IMR-90 (cell line): ENCODE measurements at regions not wholly inside any gene's neighbourhood (a gene's known extent, or its start where the extent isn't known, plus 50 kb on each side); places are given as distances from the start of the nearest gene placed in this dataset.

Experiments used
- ATAC-seq: fragments of 200-7000 bp; cut with Tn5 transposase; 2 replicates; pipeline ENCODE4 v1.9.1; 2020; ENCODE audit warnings: low read depth, mild to moderate bottlenecking, moderate library complexity
- BruUV-seq: library from RNA; stranded (reverse); fragments of 400-500 nt; replicated peaks from 2 replicates; lab custom pipeline; 2021; lab: Mats Ljungman, UMichigan
- CTCF ChIA-PET: fragments of 300-600 bp; formaldehyde crosslinking; extraction: SDS; loops from one replicate; lab custom pipeline; 2021; ENCODE audit warnings: antibody characterized with exemption; lab: Yijun Ruan, JAX
- POLR2A ChIA-PET: fragments of 300-600 bp; sonication (Branson Sonifier 250); formaldehyde crosslinking; loops from one replicate; lab custom pipeline; 2022; ENCODE audit warnings: antibody characterized with exemption; ENCODE audit not compliant: unreplicated experiment; lab: Charles Lee
- DNase-seq: peaks from one replicate; pipeline ENCODE4 v3.0.0; 2013
- H2AFZ ChIP-seq: replicated peaks from 2 replicates; pipeline ENCODE3; 2013; ENCODE audit warnings: low read length, mild to moderate bottlenecking; ENCODE audit not compliant: poor library complexity
- H2AK5ac ChIP-seq: 2 replicates; pipeline ENCODE4 v1.6.1; 2013; ENCODE audit warnings: low read depth, low read length, inconsistent platforms
- H2AK9ac ChIP-seq: replicated peaks from 2 replicates; pipeline ENCODE3; 2013; ENCODE audit warnings: mild to moderate bottlenecking, low read depth, low read length, moderate library complexity; ENCODE audit not compliant: poor library complexity
- H2BK120ac ChIP-seq: 2 replicates; pipeline ENCODE4 v1.6.1; 2013; ENCODE audit warnings: low read depth, low read length, inconsistent platforms
- H2BK15ac ChIP-seq: 3 replicates; pipeline ENCODE4 v1.6.1; 2013; ENCODE audit warnings: low read depth, low read length, inconsistent platforms
- H2BK20ac ChIP-seq: 2 replicates; pipeline ENCODE4 v1.6.1; 2013; ENCODE audit warnings: low read depth, mild to moderate bottlenecking, inconsistent platforms, low read length, moderate library complexity
- H2BK5ac ChIP-seq: 2 replicates; pipeline ENCODE4 v1.6.1; 2013; ENCODE audit warnings: mild to moderate bottlenecking, low read depth, low read length, inconsistent platforms; ENCODE audit not compliant: poor library complexity, severe bottlenecking
- H3K14ac ChIP-seq: replicated peaks from 2 replicates; pipeline ENCODE4 v1.6.1; 2013; ENCODE audit warnings: low read depth, low read length, inconsistent platforms
- H3K18ac ChIP-seq: 2 replicates; pipeline ENCODE4 v1.6.1; 2013; ENCODE audit warnings: low read depth, low read length, control low read depth
- H3K23ac ChIP-seq: 2 replicates; pipeline ENCODE4 v1.6.1; 2013; ENCODE audit warnings: low read depth, low read length, inconsistent platforms
- H3K27ac ChIP-seq: 2 replicates; pipeline ENCODE4 v1.5.1; 2013; ENCODE audit warnings: mild to moderate bottlenecking, control low read depth, low read length; ENCODE audit not compliant: insufficient read depth
- H3K27me3 ChIP-seq: 2 replicates; pipeline ENCODE4 v1.6.1; 2013; ENCODE audit warnings: low read length; ENCODE audit not compliant: control insufficient read depth, insufficient read depth
- H3K36me3 ChIP-seq: 2 replicates; pipeline ENCODE4 v1.6.1; 2013; ENCODE audit warnings: low read length, mixed read lengths; ENCODE audit not compliant: control insufficient read depth, insufficient read depth
- H3K4ac ChIP-seq: 2 replicates; pipeline ENCODE4 v1.6.1; 2013; ENCODE audit warnings: low read depth, low read length, inconsistent platforms
- H3K4me1 ChIP-seq: 2 replicates; pipeline ENCODE4 v1.6.1; 2013; ENCODE audit warnings: low read length, mixed read lengths; ENCODE audit not compliant: control insufficient read depth, insufficient read depth
- H3K4me2 ChIP-seq: 2 replicates; pipeline ENCODE4 v1.6.1; 2013; ENCODE audit warnings: low read depth, mild to moderate bottlenecking, control low read depth, low read length, moderate library complexity
- H3K4me3 ChIP-seq: 2 replicates; pipeline ENCODE4 v1.5.1; 2013; ENCODE audit warnings: low read depth, mild to moderate bottlenecking, control low read depth, low read length, moderate library complexity; ENCODE audit not compliant: insufficient read depth
- H3K56ac ChIP-seq: 2 replicates; pipeline ENCODE4 v1.6.1; 2013; ENCODE audit warnings: low read length, inconsistent platforms; ENCODE audit not compliant: insufficient read depth; ENCODE audit errors: extremely low read depth
- H3K79me1 ChIP-seq, 2 experiments: 2 replicates each; pipeline ENCODE4 v1.6.1; 2013; ENCODE audit warnings: low read length in 2 of 2, inconsistent platforms in 1 of 2, low read depth in 1 of 2
- H3K9ac ChIP-seq: 2 replicates; pipeline ENCODE4 v1.6.1; 2013; ENCODE audit warnings: low read depth, low read length, control low read depth
- H3K9me1 ChIP-seq: 2 replicates; pipeline ENCODE4 v1.6.1; 2013; ENCODE audit warnings: low read length, inconsistent platforms; ENCODE audit not compliant: insufficient read depth
- H3K9me3 ChIP-seq: 2 replicates; pipeline ENCODE4 v1.6.1; 2013; ENCODE audit warnings: low read length; ENCODE audit not compliant: control insufficient read depth, insufficient read depth
- H4K20me1 ChIP-seq: 2 replicates; pipeline ENCODE4 v1.6.1; 2013; ENCODE audit warnings: low read length, inconsistent platforms; ENCODE audit not compliant: insufficient read depth
- H4K5ac ChIP-seq: 2 replicates; pipeline ENCODE4 v1.6.1; 2013; ENCODE audit warnings: mild to moderate bottlenecking, low read depth, low read length, control low read depth
- H4K8ac ChIP-seq, 2 experiments: 2 replicates each; pipeline ENCODE4 v1.6.1; 2013; ENCODE audit warnings: low read depth in 2 of 2, low read length in 2 of 2, control low read depth in 1 of 2, inconsistent platforms in 1 of 2
- H4K91ac ChIP-seq: 2 replicates; pipeline ENCODE4 v1.6.1; 2013; ENCODE audit warnings: low read depth, low read length, inconsistent platforms; ENCODE audit not compliant: insufficient read depth
- CHD1 ChIP-seq: IDR thresholded peaks from 2 replicates; pipeline ENCODE4 v1.6.1; 2012; ENCODE audit warnings: low read depth, low read length, improper control_type of control experiment
- ELK1 ChIP-seq: fragments of 150-350 bp; IDR thresholded peaks from 2 replicates; pipeline ENCODE4 v1.6.1; 2016; ENCODE audit warnings: low read depth, mild to moderate bottlenecking, low read length, moderate library complexity, borderline replicate concordance
- FOS ChIP-seq: fragments of 150-350 bp; IDR thresholded peaks from 2 replicates; pipeline ENCODE4 v1.6.1; 2016; ENCODE audit warnings: low read depth, low read length
- MAZ ChIP-seq: IDR thresholded peaks from 2 replicates; pipeline ENCODE4 v1.6.1; 2012; ENCODE audit warnings: low read depth, mild to moderate bottlenecking, low read length, improper control_type of control experiment, moderate library complexity, borderline replicate concordance
- MXI1 ChIP-seq: IDR thresholded peaks from 2 replicates; pipeline ENCODE4 v1.6.1; 2012; ENCODE audit warnings: low read depth, mild to moderate bottlenecking, low read length, moderate library complexity, borderline replicate concordance
- POLR2A ChIP-seq: IDR thresholded peaks from 2 replicates; pipeline ENCODE4 v1.6.1; 2012; ENCODE audit warnings: mild to moderate bottlenecking, low read depth, low read length
- RAD21 ChIP-seq: IDR thresholded peaks from 2 replicates; pipeline ENCODE4 v1.6.1; 2012; ENCODE audit warnings: low read length, improper control_type of control experiment
- RCOR1 ChIP-seq: IDR thresholded peaks from 2 replicates; pipeline ENCODE4 v1.6.1; 2012; ENCODE audit warnings: mild to moderate bottlenecking, low read length, improper control_type of control experiment; ENCODE audit not compliant: insufficient replicate concordance
- RFX5 ChIP-seq: IDR thresholded peaks from 2 replicates; pipeline ENCODE4 v1.8.0; 2012; ENCODE audit warnings: low read depth, mild to moderate bottlenecking, low read length, moderate library complexity
- WGBS, 2 experiments: methylation state at CpG; one replicate each; pipeline versions ENCODE4 v1.1.5 to v1.1.7; 2013; ENCODE audit warnings: missing lambda C conversion rate in 2 of 2; ENCODE audit not compliant: insufficient read length in 1 of 2; ENCODE audit errors: extremely low coverage in 2 of 2; 5-methylcytosine and 5-hydroxymethylcytosine counted together
- dilution Hi-C: fragments of 300-500 bp; cut with HindIII; formaldehyde crosslinking; loops from one replicate; pipeline ENCODE4 v1.14.3; 2018; ENCODE audit warnings: low sequenced_read_pairs; ENCODE audit not compliant: unreplicated experiment
- in situ Hi-C: fragments of 300-500 bp; cut with MboI; formaldehyde crosslinking; loops from 3 replicates; pipeline ENCODE4 v1.14.3; 2019; ENCODE audit warnings: low sequenced_read_pairs, inconsistent platforms, mixed read lengths
- intact Hi-C: fragments of 100-400 bp; cut with micrococcal nuclease; formaldehyde crosslinking; loops from 2 replicates; pipeline ENCODE4 v1.10.0; 2022
- TF ChIP-seq, protein P1 (sequence below): fragments of 150-350 bp; IDR thresholded peaks from 2 replicates; pipeline ENCODE4 v1.6.1; 2017; ENCODE audit warnings: mild to moderate bottlenecking, antibody characterized with exemption, low read length, low read depth
- TF ChIP-seq, protein P2 (sequence below): conservative IDR thresholded peaks from 2 replicates; pipeline ENCODE4 v1.5.1; 2012; ENCODE audit warnings: mild to moderate bottlenecking, low read depth, low read length, improper control_type of control experiment

- no peak overlapping the region for H4K91ac ChIP-seq
- peak overlapping the region; percentile 53 for H2BK120ac ChIP-seq
- peak overlapping the region in 1 of 2 experiments; percentile 28; a peak in 2 of 4 replicates for H4K8ac ChIP-seq
- ATAC-seq (no peak), DNase-seq (no peak)
- WGBS, 2 experiments, result 100% methylated on average over 2 of the region's 4 CpGs; no CpG with 5 or more reads in 1 of the 2 experiments
- H3K4ac ChIP-seq, result peak overlapping the region; percentile 66
- H2BK15ac ChIP-seq, result peak overlapping the region; percentile 28; the same call in 2 of the 3 replicates
- POLR2A ChIA-PET, result no interaction called here
- H3K4me3 ChIP-seq, result no peak overlapping the region
- peak overlapping the region; percentile 29; the same call in 1 of the 2 replicates for H3K23ac ChIP-seq
- in situ Hi-C loops (no loop called here), dilution Hi-C loops (no loop called here), intact Hi-C loops (no loop called here)
- no peak overlapping the region for H3K27ac ChIP-seq
- H4K20me1 ChIP-seq, result no peaks in the 10 kb centered on the region
- H3K4me1 ChIP-seq, result peaks cover 11% of the 10 kb centered on the region
- peaks cover 17% of the 10 kb centered on the region for H3K9me1 ChIP-seq
- TF ChIP-seq MXI1 (no peak), CHD1 (no peak), ELK1 (no peak), POLR2A (no peak), RAD21 (no peak), RCOR1 (no peak), MAZ (no peak), FOS (no peak), RFX5 (no peak)
- TF ChIP-seq, protein P1, sequence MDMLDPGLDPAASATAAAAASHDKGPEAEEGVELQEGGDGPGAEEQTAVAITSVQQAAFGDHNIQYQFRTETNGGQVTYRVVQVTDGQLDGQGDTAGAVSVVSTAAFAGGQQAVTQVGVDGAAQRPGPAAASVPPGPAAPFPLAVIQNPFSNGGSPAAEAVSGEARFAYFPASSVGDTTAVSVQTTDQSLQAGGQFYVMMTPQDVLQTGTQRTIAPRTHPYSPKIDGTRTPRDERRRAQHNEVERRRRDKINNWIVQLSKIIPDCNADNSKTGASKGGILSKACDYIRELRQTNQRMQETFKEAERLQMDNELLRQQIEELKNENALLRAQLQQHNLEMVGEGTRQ, result no peak
- TF ChIP-seq, protein P2, sequence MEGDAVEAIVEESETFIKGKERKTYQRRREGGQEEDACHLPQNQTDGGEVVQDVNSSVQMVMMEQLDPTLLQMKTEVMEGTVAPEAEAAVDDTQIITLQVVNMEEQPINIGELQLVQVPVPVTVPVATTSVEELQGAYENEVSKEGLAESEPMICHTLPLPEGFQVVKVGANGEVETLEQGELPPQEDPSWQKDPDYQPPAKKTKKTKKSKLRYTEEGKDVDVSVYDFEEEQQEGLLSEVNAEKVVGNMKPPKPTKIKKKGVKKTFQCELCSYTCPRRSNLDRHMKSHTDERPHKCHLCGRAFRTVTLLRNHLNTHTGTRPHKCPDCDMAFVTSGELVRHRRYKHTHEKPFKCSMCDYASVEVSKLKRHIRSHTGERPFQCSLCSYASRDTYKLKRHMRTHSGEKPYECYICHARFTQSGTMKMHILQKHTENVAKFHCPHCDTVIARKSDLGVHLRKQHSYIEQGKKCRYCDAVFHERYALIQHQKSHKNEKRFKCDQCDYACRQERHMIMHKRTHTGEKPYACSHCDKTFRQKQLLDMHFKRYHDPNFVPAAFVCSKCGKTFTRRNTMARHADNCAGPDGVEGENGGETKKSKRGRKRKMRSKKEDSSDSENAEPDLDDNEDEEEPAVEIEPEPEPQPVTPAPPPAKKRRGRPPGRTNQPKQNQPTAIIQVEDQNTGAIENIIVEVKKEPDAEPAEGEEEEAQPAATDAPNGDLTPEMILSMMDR, result no peak
- H3K18ac ChIP-seq, result peak overlapping the region; percentile 30
- H2BK5ac ChIP-seq, result no peak overlapping the region
- H3K56ac ChIP-seq, result no peak overlapping the region
- CTCF ChIA-PET, result interaction anchor here (0.6 kb wide), 1 partner anchor 236 kb away, joined by 3 read pairs; no protein-coding TSS in a partner anchor
- H3K27me3 ChIP-seq, result no peaks in the 10 kb centered on the region
- H2AK9ac ChIP-seq, result peak overlapping the region; percentile 39
- H2AK5ac ChIP-seq, result peak overlapping the region; percentile 86; the same call in 1 of the 2 replicates
- no peaks in the 10 kb centered on the region for H3K9me3 ChIP-seq
- peak overlapping the region; percentile 4 for H2BK20ac ChIP-seq
- H3K14ac ChIP-seq, result peak overlapping the region; percentile 8
- H2AFZ ChIP-seq, result peak overlapping the region; percentile 34
- H3K36me3 ChIP-seq, result no peaks in the 10 kb centered on the region
- BruUV-seq, result no TSS peak
- H3K79me1 ChIP-seq, result no peaks in the 10 kb centered on the region; a peak in 1 of 4 replicates
- H3K4me2 ChIP-seq, result no peak overlapping the region
- peak overlapping the region; percentile 10; the same call in 1 of the 2 replicates for H4K5ac ChIP-seq
- no peak overlapping the region for H3K9ac ChIP-seq
Measured at GRCh38 chr14:51523243-51523642, 128.5 kb upstream of the FRMD6 start.
